SK-N-SH treated with all-trans-retinoic acid at 6 μM for 48 hours (cell line): ENCODE measurements at regions not wholly inside any gene's neighbourhood (a gene's known extent, or its start where the extent isn't known, plus 50 kb on each side); places are given as distances from the start of the nearest gene placed in this dataset.

Experiments used
- ARNTL ChIP-seq: fragments of 450-650 bp; formaldehyde crosslinking; IDR thresholded peaks from 2 replicates; pipeline ENCODE4 v1.5.0; 2020; ENCODE audit warnings: low read depth, mild to moderate bottlenecking, moderate library complexity, borderline replicate concordance
- ISL1 ChIP-seq: fragments of 250-450 bp; sonication (Bioruptor Pico); IDR thresholded peaks from 2 replicates; pipeline ENCODE4 v2.1.2; 2022; ENCODE audit warnings: mild to moderate bottlenecking, moderate library complexity
- RARB ChIP-seq: fragments of 250-450 bp; sonication (Bioruptor Pico); IDR thresholded peaks from 2 replicates; pipeline ENCODE4 v1.8.0; 2021; ENCODE audit warnings: mild to moderate bottlenecking, moderate library complexity
- TOX ChIP-seq: fragments of 250-450 bp; sonication (Bioruptor Pico); IDR thresholded peaks from 2 replicates; pipeline ENCODE4 v1.8.0; 2021; ENCODE audit warnings: mild to moderate bottlenecking, moderate library complexity, borderline replicate concordance
- ZFP3 ChIP-seq: fragments of 250-450 bp; sonication (Bioruptor Pico); IDR thresholded peaks from 2 replicates; pipeline ENCODE4 v1.5.0; 2020; ENCODE audit warnings: mild to moderate bottlenecking, moderate library complexity
- ZNF565 ChIP-seq: fragments of 450-650 bp; formaldehyde crosslinking; conservative IDR thresholded peaks from 2 replicates; pipeline ENCODE4 v1.5.0; 2020; ENCODE audit warnings: low read depth, mild to moderate bottlenecking, moderate library complexity
- ZNF70 ChIP-seq: fragments of 450-650 bp; formaldehyde crosslinking; IDR thresholded peaks from 2 replicates; pipeline ENCODE4 v1.5.0; 2020; ENCODE audit warnings: mild to moderate bottlenecking, moderate library complexity

DNA sequence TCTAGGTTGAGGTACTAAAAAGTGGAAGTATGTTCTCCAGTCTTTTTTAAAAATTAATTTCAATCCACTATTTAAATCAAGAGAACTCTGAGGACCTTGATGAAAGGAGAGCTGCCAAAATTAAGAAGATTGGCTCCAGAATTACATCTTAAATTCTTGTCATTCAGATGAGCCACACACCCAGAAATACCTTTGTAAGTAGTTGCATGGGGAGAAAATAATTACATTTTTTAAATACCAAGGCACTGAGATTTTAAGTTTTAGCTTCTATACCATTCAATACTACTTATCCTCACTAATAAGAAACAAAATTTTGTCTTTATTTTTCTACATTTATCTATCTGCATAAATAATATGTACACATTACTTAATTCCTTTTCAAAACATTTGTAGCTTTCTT is 1132.8 kb downstream of the OTOL1 start:
- no peak for TF ChIP-seq ZFP3
- peak; percentile 34; the same call in 1 of the 2 replicates for TF ChIP-seq ISL1
- no peak for TF ChIP-seq TOX (CRISPR knock-in tag)
- no peak for TF ChIP-seq ARNTL (CRISPR knock-in tag)
- no peak for TF ChIP-seq RARB (CRISPR knock-in tag)
- TF ChIP-seq ZNF565 (CRISPR knock-in tag): no peak
- TF ChIP-seq ZNF70 (CRISPR knock-in tag): no peak
